ENCODE measurements at regions not wholly inside any gene's neighbourhood (a gene's known extent, or its start where the extent isn't known, plus 50 kb on each side); places are given as distances from the start of the nearest gene placed in this dataset.

DNA sequence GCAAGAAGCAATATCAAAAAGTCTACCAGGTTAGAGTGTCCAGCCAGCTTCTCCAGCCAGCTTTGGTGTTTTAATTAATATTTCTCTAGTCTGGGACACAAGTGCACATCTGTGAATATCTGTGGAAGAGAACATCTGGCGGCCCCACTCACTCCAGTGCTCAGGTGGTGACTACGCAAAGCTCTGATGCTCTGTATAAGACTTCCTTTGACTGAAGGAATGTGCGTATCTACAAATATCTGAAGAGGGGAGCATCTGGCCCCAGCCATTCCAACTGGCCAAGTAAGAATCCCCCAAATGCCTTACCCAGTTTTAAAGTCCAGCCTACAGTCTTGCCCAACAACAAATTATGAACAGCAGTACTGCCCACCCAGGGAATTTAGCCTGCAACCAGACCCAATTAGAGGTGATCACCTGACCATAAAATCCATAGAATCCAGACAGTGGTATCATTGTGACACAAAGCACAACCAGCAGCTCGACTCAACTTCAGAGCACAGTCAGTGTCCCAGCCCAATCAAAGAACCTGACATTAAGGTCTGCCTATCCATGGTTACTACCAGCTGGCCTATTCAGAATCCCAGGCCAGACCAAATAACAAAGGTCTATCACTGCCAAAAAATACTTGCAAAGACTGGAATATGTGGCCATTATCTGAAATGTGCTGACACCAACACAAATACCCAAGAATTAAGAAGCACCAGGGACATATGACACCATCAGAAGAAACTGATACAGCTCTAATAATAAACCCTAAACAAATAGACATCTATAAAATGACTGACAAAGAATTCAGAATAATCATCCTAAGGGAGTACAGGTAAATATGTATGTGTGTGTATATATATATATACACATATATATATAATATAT, 76.1 kb upstream of the MANEA start:
- no peak overlapping the region for H3K4me3 ChIP-seq (ENCODE audit: low read depth, low read length)
- TF ChIP-seq, protein P1, sequence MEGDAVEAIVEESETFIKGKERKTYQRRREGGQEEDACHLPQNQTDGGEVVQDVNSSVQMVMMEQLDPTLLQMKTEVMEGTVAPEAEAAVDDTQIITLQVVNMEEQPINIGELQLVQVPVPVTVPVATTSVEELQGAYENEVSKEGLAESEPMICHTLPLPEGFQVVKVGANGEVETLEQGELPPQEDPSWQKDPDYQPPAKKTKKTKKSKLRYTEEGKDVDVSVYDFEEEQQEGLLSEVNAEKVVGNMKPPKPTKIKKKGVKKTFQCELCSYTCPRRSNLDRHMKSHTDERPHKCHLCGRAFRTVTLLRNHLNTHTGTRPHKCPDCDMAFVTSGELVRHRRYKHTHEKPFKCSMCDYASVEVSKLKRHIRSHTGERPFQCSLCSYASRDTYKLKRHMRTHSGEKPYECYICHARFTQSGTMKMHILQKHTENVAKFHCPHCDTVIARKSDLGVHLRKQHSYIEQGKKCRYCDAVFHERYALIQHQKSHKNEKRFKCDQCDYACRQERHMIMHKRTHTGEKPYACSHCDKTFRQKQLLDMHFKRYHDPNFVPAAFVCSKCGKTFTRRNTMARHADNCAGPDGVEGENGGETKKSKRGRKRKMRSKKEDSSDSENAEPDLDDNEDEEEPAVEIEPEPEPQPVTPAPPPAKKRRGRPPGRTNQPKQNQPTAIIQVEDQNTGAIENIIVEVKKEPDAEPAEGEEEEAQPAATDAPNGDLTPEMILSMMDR (IDR thresholded peaks at IDR 0.05; ENCODE audit: borderline replicate concordance, insufficient read depth, low read depth, low read length) = no peak

DNA sequence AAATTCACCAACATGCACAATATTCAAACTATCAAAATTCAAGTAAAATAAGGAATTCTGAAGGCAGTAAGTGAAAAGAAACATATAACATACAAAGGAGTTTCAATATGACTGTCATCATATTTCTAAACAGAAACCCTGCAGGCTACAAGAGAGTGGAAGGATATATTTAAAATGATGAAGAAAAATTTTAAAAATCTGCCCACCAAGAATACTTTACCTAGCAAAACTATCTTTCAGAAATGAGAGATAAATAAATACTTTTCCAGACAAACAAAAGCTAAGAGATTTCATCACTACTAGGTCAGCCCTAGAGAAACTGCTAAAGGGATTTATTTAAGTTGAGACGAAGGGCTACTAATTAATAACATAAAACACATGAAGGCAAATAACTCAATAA, 73.8 kb upstream of the MANEA start:
- H3K4me3 ChIP-seq (ENCODE audit: low read depth, low read length) = no peak overlapping the region
- TF ChIP-seq, protein P1 (IDR thresholded peaks at IDR 0.05; ENCODE audit: borderline replicate concordance, insufficient read depth, low read depth, low read length) = no peak

DNA sequence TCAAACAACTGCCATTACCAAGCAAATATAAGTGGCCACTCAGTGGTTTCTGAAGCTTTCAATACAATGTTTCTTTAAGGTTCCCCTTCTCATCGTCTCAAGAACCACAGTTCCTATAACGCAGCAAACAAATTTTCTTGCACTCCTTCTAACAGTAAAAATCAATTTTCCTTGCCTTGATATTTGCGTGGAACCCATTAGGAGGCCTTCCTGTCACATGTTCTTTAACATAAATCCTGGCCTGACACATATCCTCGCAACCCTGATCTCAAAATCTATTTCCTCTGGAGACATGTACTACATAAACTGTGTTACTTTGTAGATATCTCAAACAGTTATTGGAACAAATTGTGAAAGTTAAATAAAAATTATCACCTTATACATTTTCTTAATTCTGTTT, 65.9 kb upstream of the MANEA start:
- TF ChIP-seq, protein P1 (IDR thresholded peaks at IDR 0.05; ENCODE audit: borderline replicate concordance, insufficient read depth, low read depth, low read length) = no peak
- H3K4me3 ChIP-seq (ENCODE audit: low read depth, low read length) = no peak overlapping the region

DNA sequence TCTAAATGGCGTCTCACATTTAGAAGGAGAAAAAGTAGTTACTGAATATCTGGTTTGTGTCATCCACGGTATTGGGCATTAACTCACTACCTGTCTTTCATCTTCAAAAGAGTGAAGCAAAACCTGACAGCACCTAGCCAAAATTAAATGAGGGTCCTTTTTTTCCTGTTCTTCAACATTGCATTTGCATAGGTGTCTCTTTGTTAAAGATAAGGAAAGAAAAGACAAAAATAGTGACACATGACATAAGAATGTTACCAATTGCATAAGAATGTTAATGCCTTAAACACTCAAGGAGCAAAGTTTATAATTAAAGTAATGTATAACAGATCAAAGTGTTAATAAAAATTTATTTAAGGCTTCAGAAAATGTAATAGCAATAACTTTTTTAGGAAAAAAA, 61.4 kb upstream of the MANEA start:
- TF ChIP-seq, protein P1 (IDR thresholded peaks at IDR 0.05; ENCODE audit: borderline replicate concordance, insufficient read depth, low read depth, low read length) = no peak
- no peak overlapping the region for H3K4me3 ChIP-seq (ENCODE audit: low read depth, low read length)

DNA sequence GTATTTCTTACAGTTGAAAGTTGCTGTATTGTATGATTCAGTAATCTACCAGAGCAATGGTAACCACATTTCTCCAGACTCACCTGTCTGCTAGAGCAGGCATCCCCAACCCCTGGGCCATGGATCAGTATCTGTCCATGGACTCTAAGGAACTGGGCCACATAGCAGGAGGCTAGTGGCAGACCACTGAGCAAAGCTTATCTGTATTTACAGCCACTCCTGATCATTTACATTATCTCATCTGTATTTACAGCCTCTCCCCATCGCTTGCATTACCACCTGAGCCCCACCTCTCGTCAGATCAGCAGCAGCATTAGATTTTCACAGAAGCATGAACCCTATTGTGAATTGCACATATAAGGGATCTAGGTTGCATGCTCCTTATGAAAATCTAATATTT, 60.3 kb upstream of the MANEA start:
- H3K4me3 ChIP-seq (ENCODE audit: low read depth, low read length) = no peak overlapping the region
- TF ChIP-seq, protein P1 (IDR thresholded peaks at IDR 0.05; ENCODE audit: borderline replicate concordance, insufficient read depth, low read depth, low read length) = no peak

DNA sequence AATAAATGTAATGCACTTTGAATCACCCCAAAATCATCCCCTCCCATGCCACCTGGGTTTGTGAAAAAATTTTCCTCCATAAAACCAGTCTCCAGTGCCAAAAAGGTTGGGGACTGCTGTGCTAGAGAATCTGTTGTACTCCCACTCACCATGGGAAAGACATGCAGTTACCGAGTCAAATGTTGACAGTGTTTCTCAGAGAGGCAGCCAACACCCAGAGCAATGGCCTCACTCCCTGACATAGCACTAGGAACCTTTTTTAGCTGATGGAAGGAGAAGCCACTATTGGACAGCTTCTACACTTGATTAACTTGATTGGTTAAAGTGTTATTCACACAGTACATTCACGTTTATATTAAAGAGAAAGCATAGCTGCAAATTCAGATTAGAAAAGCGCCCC, 59.8 kb upstream of the MANEA start:
- TF ChIP-seq, protein P1 (IDR thresholded peaks at IDR 0.05; ENCODE audit: borderline replicate concordance, insufficient read depth, low read depth, low read length) = no peak
- H3K4me3 ChIP-seq (ENCODE audit: low read depth, low read length) = no peak overlapping the region

DNA sequence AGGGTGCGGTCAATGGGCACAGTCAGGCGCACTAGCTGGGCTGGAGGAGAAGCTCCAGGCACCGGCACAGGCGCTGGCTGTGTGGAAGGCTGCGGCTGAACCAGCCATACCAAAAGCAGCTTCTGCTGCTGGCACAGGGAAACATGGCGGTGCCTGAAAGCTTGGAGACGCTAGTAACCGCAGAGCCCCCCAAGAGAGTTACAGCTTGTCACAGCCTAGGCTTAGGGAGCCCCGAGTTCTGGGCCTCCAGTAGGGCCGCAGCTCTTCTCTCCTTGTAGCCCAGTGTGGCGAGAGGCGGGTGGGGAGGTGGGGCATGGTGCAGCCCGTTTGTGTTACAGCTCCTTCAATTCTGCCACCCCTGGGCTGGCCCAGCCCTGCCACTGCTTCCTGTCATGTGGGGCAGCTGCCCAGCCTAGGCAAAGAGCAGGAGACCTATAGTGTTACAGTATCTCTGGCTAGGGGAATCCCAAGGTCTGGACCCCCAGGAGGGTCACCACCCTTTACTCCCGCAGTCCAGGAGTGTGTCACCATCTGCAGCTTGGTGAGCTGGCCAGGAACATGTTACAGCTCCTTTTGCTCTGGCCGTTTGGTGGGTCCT, 58.6 kb upstream of the MANEA start:
- no peak overlapping the region for H3K4me3 ChIP-seq (ENCODE audit: low read depth, low read length)
- TF ChIP-seq, protein P1 (IDR thresholded peaks at IDR 0.05; ENCODE audit: borderline replicate concordance, insufficient read depth, low read depth, low read length) = no peak
